Stomach (tissue), 4 donors: ENCODE measurements at regions not wholly inside any gene's neighbourhood (a gene's known extent, or its start where the extent isn't known, plus 50 kb on each side); places are given as distances from the start of the nearest gene placed in this dataset.

Experiments used
- CTCF ChIP-seq, 7 experiments: fragments of 450-650 bp in 4 of 7; fragments of 200-600 bp in 3 of 7; sonication (generic) in 3 of 7; IDR thresholded peaks; one replicate each; pipeline ENCODE4 v1.5.1; 2016 to 2019; ENCODE audit warnings: antibody characterized with exemption in 7 of 7, control low read depth in 2 of 7, mild to moderate bottlenecking in 1 of 7
- EP300 ChIP-seq: sonication (generic); formaldehyde crosslinking; IDR thresholded peaks from one replicate; pipeline ENCODE4 v1.6.1; 2017; ENCODE audit warnings: antibody characterized with exemption

- no peak for TF ChIP-seq EP300
- no peak for TF ChIP-seq CTCF (IDR thresholded peaks at IDR 0.05)
Measured at GRCh38 chr11:111077530-111078322, 167.8 kb upstream of the POU2AF2 start.
